Esophagus squamous epithelium (tissue), 5 donors: ENCODE measurements at regions not wholly inside any gene's neighbourhood (a gene's known extent, or its start where the extent isn't known, plus 50 kb on each side); places are given as distances from the start of the nearest gene placed in this dataset.

Experiments
- DNase-seq: peaks from one replicate; lab custom pipeline; 2025; lab: John Stamatoyannopoulos, UW
- H3K27ac ChIP-seq, 4 donors: fragments of 200-600 bp; sonication (generic); one replicate each; pipeline ENCODE4 v1.5.1; 2016 to 2019; ENCODE audit warnings: mild to moderate bottlenecking in 1 of 4
- H3K27me3 ChIP-seq, 4 donors: fragments of 200-600 bp; sonication (generic); 1 replicate in 3 of 4; 2 replicates in 1 of 4; pipeline versions ENCODE4 v1.5.1 to v1.6.0; 2017 to 2021; ENCODE audit warnings: antibody characterized with exemption in 1 of 4
- H3K36me3 ChIP-seq, 3 donors: fragments of 200-600 bp; sonication (generic); one replicate each; pipeline ENCODE4 v1.5.1; 2016 to 2019
- H3K4me1 ChIP-seq, 3 donors: fragments of 200-600 bp; sonication (generic); one replicate each; pipeline ENCODE4 v1.5.1; 2017 to 2019
- H3K4me3 ChIP-seq, 4 donors: fragments of 200-600 bp; sonication (generic); 1 replicate in 3 of 4; 2 replicates in 1 of 4; pipeline ENCODE4 v1.5.1; 2016 to 2019; ENCODE audit warnings: mild to moderate bottlenecking in 2 of 4, moderate library complexity in 1 of 4
- H3K9me3 ChIP-seq, 3 donors: fragments of 200-600 bp; sonication (generic); one replicate each; pipeline ENCODE4 v1.5.1; 2016 to 2019
- POLR2A ChIP-seq, 4 donors: fragments of 450-650 bp; IDR thresholded peaks; one replicate each; pipeline ENCODE4 v1.6.1; 2017; ENCODE audit warnings: antibody characterized with exemption in 4 of 4, mild to moderate bottlenecking in 4 of 4, moderate library complexity in 3 of 4
- WGBS, 2 donors: methylation state at CpG; one replicate each; pipeline ENCODE4 v1.1.5; 2018; 5-methylcytosine and 5-hydroxymethylcytosine counted together
- intact Hi-C: fragments of 100-400 bp; cut with DNase I; formaldehyde crosslinking; loops from one replicate; pipeline ENCODE4 v1.15.0; 2022
- TF ChIP-seq, protein P1 (sequence below), 6 experiments: fragments of 450-650 bp in 4 of 6; fragments of 200-600 bp in 2 of 6; sonication (generic) in 2 of 6; IDR thresholded peaks; one replicate each; pipeline ENCODE4 v1.5.1; 2016 to 2019; ENCODE audit warnings: antibody characterized with exemption in 6 of 6, mild to moderate bottlenecking in 4 of 6, moderate library complexity in 4 of 6
- donor health status: DM: yes; HTN: yes; CAD: no.

DNA sequence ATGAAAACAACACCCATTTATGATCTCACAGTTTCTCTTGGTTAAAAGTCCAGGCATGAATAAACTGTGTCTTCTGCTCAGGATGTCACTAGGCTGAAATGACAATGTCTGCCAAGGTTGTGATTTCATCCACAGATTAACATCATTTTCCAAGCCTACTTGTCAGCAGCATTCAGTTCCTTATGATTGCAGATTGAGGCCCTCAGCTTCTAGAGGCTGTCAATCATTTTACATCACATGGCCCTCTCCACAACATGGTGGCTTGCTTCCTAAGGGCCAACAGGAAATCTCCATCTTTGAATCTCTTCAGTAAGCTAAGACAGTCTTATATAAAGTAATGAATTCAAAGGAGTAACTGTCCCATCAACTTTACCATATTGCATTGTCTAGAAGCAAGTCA lies 377.6 kb downstream of the ANKRD7 start:
- no peak overlapping the region for H3K27ac ChIP-seq
- intact Hi-C loops, result no loop called here
- TF ChIP-seq, protein P1, sequence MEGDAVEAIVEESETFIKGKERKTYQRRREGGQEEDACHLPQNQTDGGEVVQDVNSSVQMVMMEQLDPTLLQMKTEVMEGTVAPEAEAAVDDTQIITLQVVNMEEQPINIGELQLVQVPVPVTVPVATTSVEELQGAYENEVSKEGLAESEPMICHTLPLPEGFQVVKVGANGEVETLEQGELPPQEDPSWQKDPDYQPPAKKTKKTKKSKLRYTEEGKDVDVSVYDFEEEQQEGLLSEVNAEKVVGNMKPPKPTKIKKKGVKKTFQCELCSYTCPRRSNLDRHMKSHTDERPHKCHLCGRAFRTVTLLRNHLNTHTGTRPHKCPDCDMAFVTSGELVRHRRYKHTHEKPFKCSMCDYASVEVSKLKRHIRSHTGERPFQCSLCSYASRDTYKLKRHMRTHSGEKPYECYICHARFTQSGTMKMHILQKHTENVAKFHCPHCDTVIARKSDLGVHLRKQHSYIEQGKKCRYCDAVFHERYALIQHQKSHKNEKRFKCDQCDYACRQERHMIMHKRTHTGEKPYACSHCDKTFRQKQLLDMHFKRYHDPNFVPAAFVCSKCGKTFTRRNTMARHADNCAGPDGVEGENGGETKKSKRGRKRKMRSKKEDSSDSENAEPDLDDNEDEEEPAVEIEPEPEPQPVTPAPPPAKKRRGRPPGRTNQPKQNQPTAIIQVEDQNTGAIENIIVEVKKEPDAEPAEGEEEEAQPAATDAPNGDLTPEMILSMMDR (IDR thresholded peaks at IDR 0.05), result no peak
- no peak for TF ChIP-seq POLR2A (IDR thresholded peaks at IDR 0.05)
- no peaks in the 10 kb centered on the region for H3K9me3 ChIP-seq
- no peaks in the 10 kb centered on the region for H3K36me3 ChIP-seq
- no peak overlapping the region for H3K4me3 ChIP-seq
- no peak for DNase-seq
- H3K4me1 ChIP-seq, result no peaks in the 10 kb centered on the region
- no peaks in the 10 kb centered on the region for H3K27me3 ChIP-seq

DNA sequence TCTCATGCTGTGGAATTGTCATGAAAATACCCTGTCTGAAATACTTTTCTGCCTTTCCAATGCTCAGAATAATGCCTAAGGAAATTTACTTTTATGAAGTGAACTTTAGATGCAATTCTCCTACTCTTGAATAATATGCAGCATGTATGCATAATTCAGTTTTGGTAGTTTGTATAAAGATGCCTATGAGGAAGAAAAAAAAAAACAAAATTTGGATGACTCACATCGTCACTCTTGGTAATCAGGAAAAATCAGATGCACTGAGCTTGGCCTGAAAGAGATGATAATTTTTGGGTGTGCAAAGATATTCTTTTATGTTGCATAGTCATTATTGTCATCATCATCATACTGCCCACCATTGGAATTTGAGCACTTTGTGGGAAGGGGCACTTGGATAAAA lies 382.1 kb downstream of the ANKRD7 start:
- intact Hi-C loops, result no loop called here
- WGBS, 2 donors, result 56 to 58% methylated on average over 1 of the region's 1 CpG
- H3K9me3 ChIP-seq, result no peaks in the 10 kb centered on the region
- no peak overlapping the region for H3K4me3 ChIP-seq
- DNase-seq, result no peak
- no peaks in the 10 kb centered on the region for H3K4me1 ChIP-seq
- no peak for TF ChIP-seq POLR2A (IDR thresholded peaks at IDR 0.05)
- TF ChIP-seq, protein P1 (IDR thresholded peaks at IDR 0.05), result no peak
- no peaks in the 10 kb centered on the region for H3K36me3 ChIP-seq
- H3K27me3 ChIP-seq, result no peaks in the 10 kb centered on the region
- no peak overlapping the region for H3K27ac ChIP-seq

DNA sequence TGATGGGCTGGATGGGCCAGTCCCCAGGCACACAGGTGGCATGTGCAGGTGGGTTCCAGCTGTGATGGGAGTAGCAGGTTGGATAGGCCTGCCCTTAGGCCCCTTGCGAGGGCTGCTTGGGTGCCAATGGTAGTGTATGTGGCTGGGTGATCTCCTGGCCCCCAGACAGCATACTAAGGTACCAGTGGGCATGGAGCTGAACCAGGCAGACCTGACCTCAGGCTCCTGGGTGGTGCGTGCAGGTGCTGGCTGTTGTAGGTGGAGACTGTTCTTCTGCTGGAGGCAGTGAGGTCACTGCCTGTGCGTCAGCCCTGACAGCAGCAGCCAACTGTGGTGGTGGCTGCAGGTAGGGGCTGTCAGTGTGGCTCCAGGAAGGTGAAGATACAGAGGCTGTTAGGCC lies 384.7 kb downstream of the ANKRD7 start:
- TF ChIP-seq, protein P1 (IDR thresholded peaks at IDR 0.05), result no peak
- no peak for TF ChIP-seq POLR2A (IDR thresholded peaks at IDR 0.05)
- Histone ChIP-seq H3K4me3 (no peak overlapping the region), H3K4me1 (no peaks in the 10 kb centered on the region), H3K9me3 (no peaks in the 10 kb centered on the region), H3K27me3 (no peaks in the 10 kb centered on the region), H3K36me3 (no peaks in the 10 kb centered on the region), H3K27ac (no peak overlapping the region)
- WGBS, 2 donors, result 95 to 100% methylated on average over 1 to 3 of the region's 3 CpGs
- intact Hi-C loops, result no loop called here
- no peak for DNase-seq

DNA sequence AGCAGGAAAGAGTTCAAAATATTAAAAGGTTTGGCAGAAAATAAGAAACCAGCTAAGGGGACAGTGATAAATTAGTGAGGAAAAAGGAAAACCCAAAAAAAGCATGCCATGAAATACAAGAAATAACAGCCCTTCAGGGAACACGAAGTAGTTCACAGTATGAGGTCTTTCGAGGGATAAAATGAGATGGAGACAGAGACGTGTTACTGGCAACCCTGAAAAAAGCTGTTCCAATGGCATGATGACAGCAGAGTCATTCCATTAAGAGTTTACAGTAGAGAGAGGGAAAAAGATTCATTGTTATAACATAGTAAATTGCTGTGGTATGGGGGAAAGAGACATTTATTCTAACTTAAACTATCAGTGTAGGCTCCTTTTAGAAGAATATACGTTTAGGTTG lies 391.2 kb downstream of the ANKRD7 start:
- no peaks in the 10 kb centered on the region for H3K36me3 ChIP-seq
- WGBS, 2 donors, result 52 to 56% methylated on average over 4 of the region's 4 CpGs
- no peaks in the 10 kb centered on the region for H3K9me3 ChIP-seq
- intact Hi-C loops, result no loop called here
- H3K27ac ChIP-seq, result no peak overlapping the region
- H3K4me1 ChIP-seq, result no peaks in the 10 kb centered on the region
- no peak overlapping the region for H3K4me3 ChIP-seq
- H3K27me3 ChIP-seq, result no peaks in the 10 kb centered on the region
- DNase-seq, result no peak
- TF ChIP-seq POLR2A (IDR thresholded peaks at IDR 0.05), result no peak
- TF ChIP-seq, protein P1 (IDR thresholded peaks at IDR 0.05), result no peak

DNA sequence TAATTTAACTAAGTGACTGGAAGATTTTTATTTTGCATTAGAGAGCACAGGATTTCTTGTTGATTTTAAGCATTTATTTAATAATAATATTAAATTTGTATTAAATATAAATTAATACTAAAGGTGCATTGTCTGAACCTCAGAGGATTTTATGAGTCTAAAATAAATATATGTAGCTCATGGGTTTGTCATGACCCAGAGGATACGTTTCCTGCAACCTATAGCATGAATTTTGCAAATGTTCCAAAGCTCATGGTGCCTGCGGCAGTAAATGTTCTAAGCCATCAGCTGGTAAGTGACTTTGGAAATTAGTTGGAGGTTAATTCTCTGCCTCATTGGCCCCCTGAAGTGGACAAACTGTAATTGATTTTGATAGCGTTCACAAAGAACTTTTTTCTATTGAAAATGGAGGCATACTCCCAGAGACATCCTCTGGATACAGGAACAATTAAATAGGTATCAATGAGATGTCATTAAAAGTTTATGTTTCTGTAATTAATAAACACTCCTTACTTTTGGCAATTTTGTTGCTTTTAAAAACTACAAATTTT lies 397.4 kb downstream of the ANKRD7 start:
- Histone ChIP-seq H3K36me3 (no peaks in the 10 kb centered on the region), H3K4me1 (no peaks in the 10 kb centered on the region), H3K4me3 (no peak overlapping the region), H3K27me3 (no peaks in the 10 kb centered on the region), H3K27ac (no peak overlapping the region), H3K9me3 (no peaks in the 10 kb centered on the region)
- 66 to 67% methylated on average over 3 of the region's 3 CpGs for WGBS, 2 donors
- DNase-seq, result no peak
- intact Hi-C loops, result no loop called here
- TF ChIP-seq POLR2A (IDR thresholded peaks at IDR 0.05), result no peak
- TF ChIP-seq, protein P1 (IDR thresholded peaks at IDR 0.05), result no peak
